SHP77 treated with DMSO at 0.1 percent for 48 hours (cell line): ENCODE measurements at regions not wholly inside any gene's neighbourhood (a gene's known extent, or its start where the extent isn't known, plus 50 kb on each side); places are given as distances from the start of the nearest gene placed in this dataset.

ENCODE experiments used
- DNase-seq: peaks from one replicate; lab custom pipeline; 2025; lab: John Stamatoyannopoulos, UW

- no peak for DNase-seq
Measured at GRCh38 chr16:35862242-35862641, 2402.8 kb downstream of the TP53TG3F start.

DNA sequence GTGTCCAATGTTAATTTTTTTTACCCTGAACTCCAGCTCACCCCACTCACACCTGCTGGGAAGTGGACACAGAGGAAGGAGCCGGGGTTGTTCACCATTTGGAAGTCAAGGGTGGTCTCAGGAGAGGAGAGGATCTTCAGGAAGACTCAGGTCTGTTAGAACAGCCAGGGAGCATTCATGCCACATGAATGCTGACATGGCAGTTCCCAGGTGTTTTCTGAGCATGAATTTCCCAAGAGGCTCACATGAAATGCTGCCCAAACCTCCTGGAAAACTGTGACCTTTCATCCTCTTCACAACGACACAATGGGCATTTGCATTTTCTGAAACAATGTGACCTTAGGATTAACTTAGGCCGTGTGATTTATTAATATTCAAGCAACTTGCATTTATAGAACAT lies 2409.2 kb downstream of the TP53TG3F start:
- DNase-seq, result no peak

DNA sequence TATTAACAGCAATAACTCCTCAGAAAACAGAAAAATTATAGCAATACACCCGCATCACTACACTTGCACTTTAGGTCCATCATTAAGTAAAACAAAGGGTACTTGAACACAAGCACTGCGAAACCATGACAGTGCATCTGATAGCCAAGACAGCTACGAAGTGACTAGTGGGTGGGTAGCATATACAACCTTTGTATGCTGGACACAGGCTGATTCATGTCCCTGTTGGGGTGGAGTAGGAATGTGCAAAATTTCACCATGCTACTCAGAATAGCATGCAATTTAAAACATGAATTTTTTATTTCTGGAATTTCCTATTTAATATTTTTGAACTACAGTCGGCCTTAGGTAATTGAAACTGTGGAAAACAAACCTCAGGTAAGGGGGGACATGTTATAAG lies 2414.1 kb downstream of the TP53TG3F start:
- DNase-seq, result no peak

- no peak for DNase-seq
Measured at GRCh38 chr16:35881654-35882053, 2422.2 kb downstream of the TP53TG3F start.

DNA sequence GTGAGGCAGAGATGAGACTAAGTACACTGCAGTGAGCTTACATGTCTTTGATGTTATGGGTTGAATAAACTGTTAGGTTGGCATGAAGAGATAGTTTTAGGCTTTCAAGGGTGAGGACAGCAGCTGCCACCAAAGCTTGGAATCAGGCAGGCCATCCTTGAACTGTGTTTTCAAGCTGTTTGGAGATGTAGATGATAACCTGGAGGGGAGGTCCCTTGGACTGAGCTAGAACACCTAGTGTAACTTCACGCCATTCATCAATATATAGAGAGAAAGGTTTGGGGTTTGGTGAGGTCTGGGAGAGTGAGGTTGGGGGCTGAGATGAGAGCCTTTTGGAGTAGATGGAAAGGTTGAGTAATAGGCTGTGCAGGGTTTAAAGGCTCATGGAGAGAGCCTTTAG lies 2447.0 kb downstream of the TP53TG3F start:
- no peak for DNase-seq

DNA sequence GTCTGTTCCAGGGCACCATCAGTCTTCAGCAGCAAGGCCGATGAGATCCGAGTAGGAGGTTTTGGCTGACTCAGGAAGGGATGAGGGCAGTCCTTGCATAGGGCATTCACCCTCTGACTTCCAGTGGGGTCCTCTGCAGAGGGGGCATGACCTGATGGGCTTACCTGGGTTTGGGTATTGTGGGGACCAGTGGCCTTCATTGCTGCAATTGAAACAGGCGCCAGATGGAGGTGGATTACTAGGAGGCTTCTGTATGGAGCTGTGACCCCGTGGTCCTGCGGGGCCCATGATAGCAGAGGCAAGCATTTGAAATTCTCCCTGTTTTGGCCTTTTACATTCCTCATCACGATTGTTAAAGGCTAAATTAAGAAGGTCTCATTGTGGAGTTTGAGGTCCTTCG lies 2448.7 kb downstream of the TP53TG3F start:
- no peak for DNase-seq

GRCh38 chr16:35908942-35909341 lies 2449.5 kb downstream of the TP53TG3F start:
- DNase-seq, result no peak

GRCh38 chr16:35909351-35909954 lies 2450.0 kb downstream of the TP53TG3F start:
- DNase-seq, result no peak

DNA sequence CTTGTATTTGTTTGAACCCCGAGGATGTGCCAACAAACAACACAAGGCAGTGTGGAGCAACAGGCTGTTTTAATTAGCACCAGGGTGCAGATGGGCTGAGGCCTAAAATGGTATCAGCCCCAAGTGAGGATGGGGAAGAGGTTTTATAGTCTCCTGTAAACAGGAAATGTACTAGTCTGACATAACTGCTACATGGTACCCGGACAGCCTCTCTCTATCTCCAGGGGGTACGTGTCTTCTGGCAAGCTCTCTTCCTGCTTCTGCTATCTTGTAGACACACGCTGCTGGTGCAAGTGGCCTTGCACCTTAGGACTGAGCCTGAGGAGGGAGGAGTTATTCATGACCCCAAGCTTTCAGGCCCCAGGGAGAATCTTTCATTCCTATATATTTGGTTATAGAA lies 2451.0 kb downstream of the TP53TG3F start:
- no peak for DNase-seq

DNA sequence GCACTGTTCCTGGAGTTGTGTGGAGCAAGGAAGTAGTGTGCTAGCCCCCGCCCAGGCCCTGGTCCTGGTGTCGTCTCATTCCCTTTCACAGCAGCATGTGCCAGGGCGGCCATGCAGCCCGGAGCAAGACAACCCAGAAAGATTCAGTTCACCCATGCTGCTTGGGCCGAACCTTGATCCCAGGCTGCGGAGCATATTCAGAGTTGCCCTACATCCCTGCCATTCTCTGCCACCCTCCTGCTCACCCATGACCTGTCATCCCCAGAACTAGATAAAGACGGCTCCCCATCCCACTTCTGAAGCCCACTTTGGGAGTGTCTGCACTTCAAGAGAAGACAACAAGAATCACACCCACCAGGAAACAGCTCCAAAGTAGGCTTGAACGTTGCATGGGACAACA lies 2452.5 kb downstream of the TP53TG3F start:
- DNase-seq, result no peak

DNA sequence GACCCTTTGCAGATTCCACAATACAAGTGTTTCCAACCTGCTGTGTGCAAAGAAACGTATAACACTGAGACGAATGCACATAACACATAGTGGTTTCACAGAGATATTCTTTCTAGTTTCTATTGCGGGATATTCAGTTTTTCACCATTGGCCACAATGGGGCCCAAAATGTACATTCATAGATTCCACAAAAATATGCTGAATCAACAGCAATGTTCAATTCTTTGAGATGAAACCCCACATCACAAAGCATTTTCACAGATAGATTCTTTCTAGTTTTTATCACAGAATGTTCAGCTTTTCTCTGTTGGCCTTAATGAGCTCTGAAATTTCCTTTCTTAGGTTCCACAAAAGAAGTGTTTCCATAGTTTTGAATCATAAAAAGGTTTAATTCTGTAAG lies 2472.3 kb downstream of the TP53TG3F start:
- no peak for DNase-seq
